GM19395 (cell line): ENCODE measurements at regions not wholly inside any gene's neighbourhood (a gene's known extent, or its start where the extent isn't known, plus 50 kb on each side); places are given as distances from the start of the nearest gene placed in this dataset.

ENCODE experiments used
- ATAC-seq: cut with Tn5 transposase; IDR thresholded peaks from one replicate; pipeline ENCODE4 v1.9.1; 2021; ENCODE audit warnings: mild to moderate bottlenecking, moderate library complexity; ENCODE audit not compliant: unreplicated experiment

DNA sequence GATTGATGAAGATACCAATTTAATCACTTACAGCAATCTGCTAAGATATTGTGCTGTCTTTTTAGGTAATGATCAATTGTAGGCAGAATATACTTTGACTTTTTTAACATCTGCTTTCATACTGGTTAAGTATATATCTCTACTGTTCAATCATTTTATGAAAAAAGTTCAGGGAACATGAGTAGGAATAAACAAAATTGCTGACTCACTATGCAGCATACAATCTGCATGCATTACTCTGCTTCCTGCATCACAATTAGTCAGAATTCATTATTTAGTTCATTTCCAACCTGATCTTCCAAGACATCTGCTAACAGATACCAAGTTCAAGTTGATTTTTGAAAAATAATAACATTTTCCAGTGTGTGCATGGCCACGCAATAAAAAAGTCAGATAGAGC lies 1430.4 kb upstream of the LRRTM1 start:
- ATAC-seq, result no peak

DNA sequence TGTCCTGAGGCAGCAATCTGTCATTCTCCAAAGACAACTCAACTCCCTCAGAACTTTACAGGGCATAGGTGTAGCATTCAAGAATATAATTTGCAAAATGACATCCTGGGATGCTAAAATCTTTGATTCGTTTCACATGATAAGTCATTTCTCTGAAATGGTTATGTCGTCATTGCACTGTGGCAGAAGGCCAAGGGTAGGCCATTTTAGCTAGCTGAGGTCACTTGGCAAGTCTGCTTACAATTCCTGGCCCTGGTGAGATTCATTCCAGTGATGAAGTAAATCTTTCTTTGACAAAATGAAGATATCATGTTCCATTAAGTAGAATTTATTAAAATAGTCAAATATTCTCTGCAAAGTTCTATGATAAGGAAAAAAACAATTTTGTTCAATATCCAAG lies 1410.3 kb upstream of the LRRTM1 start:
- no peak for ATAC-seq

DNA sequence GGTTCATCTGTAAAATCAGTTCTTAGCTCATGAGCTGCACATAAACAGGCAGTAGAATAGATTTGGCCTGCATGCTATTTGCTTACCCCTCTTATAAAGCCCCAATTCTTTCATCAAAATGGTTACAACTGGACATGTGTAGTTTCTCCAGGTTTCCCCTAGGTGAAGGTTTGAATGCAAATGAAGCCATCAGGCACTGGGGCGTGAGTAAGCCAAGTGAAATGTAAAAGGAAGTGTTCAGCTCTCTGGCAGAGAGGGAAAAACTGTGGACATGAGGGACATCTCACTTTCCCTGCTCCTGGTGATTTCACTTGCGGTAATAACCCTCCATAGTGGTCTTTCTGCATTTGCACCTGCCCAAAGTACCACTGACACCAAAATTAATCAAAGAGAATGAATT lies 1402.3 kb upstream of the LRRTM1 start:
- no peak for ATAC-seq

DNA sequence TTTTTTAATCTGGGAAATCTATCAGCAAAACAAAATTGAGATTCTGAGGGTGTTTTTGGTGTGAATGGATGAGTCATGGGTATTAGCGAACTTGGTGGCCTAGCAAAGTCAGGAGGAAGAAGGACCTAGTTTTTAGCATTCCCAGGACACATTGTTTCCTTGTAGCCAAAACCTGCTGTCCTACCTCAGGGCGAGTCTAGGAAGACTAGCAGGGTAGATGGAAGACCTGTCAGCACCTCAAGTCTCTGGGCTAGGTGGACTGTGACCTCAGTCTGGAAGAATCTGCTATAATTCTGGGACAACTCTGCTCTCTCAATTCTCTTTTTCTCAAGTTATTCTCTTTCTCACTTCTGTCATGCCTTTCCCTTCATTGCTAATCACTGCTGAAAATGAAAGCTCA lies 1399.3 kb upstream of the LRRTM1 start:
- ATAC-seq, result no peak

DNA sequence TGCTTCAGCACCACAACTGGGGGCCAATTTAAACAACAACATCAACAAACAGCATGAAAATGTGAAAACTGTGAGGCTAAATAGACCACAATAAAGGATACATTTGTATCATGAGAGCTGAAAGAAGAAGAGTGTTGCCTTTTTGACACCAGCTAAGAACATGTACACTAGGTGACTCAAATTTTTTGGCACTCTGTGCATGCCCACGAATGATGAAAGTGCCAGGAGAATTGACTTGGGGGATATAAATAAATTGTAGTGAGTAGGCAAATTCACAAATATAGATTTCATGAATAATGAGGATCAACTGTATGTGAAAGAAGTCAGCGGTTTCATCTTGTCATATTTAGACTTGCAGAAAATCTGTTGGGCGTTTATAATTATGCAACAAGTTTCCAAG lies 1388.0 kb upstream of the LRRTM1 start:
- ATAC-seq, result no peak

DNA sequence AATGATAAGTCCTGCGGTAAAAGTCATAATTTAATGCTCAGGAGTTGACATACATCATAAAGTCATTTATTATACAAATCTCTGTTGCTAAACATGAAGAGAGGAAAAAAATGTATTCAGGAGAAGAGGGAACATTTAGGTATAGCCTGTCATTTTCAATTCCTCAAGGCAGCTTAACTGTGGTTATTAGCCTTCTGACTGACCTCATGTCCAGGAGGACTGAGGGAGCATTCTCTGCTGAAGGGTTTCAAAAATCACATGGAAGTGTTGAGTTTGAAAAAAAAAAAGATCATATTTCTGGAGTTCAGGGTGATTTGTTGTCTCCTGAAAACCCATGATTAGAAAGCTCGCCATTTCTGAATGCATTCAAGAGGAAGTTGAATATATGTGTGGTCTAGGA lies 1371.1 kb upstream of the LRRTM1 start:
- no peak for ATAC-seq

DNA sequence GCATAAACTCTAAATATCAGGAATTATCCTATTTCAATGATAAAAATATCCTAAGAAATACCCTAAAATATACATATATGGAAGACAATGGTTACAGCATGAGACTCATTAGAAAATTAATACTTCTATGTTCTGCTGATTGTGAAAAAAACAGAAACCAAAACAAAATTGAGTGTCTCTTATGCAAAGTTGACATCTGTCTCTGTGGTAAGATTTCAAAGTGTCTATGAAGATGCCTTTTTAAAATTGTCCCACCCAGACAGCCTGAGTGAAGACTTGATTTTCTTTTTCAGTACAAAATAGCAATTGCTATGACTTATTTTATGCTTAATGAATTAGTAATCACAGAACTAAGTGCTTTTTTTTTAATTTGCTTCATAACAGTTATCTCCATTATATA lies 1368.4 kb upstream of the LRRTM1 start:
- no peak for ATAC-seq

DNA sequence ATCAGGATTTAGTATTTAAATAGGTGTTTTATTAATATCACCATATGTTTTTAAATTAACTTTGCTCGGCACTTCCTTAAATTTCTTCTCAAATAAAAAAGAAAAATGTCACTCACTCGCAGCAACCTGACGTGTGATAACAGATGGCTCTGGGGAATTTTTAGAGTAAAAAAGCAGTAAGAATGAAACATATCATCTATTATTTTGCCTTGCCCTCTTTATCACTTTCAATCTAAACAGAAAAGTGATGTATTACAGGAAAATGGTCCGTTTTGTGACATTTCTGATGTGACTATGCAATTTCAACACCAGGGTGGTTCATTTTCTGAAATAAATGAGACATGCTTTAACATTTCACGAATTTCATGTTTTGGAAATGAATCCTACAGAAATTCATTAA lies 1368.0 kb upstream of the LRRTM1 start:
- ATAC-seq, result no peak

DNA sequence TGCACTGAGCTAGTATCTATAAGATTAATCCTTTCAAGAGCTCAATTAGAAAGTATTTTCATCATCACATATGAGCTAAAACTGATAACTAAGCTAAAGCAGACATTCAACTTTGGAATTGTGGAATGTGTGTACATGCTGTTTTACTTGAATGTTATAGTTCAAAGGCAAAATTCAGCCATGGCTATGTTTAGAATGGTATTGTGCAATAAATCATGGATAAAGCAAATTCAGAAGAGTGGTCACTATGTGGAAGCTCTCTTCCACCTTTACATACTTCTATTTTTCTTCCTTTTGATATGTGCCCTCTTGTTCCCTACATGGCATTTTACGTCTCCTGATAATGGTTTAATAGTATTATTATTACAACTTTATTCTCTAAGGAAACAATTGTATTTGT lies 1366.3 kb upstream of the LRRTM1 start:
- ATAC-seq, result no peak

DNA sequence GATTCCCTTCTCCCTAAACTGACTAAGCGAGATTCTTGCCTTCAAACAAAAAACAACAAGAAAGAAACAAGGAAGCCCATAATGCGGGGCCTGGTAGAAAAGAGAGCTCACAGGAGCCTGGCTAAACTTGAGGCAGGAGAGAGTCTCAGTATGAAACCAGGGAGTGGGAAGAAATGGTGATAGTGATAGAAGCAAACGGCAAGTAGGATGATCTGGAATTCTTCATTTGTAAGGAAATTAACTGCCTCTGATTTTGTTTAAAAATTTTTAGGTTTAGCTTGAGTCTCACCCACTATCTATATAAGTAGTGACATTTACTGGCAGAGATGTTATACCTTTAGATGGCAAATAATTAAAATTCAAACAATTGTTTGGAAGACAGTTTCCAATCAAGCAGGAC lies 1356.5 kb upstream of the LRRTM1 start:
- no peak for ATAC-seq

DNA sequence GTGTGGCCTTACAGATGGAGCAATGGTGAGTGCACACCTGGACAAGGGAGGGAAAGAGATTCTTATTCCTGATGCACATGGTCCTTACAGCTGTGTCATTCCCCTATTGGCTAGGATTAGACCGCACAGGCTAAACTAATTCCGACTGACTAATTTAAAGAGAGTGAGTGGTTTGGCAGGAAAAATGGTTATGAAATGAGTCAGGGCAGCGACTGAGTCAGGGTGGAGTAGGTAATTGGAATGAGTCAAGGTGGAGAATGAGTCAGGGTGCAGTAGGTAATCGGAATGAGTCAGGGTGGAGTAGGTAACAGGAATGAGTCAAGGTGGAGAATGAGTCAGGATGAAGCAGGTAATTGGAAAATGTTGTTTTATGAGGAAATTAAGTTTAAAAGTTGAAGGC lies 1353.7 kb upstream of the LRRTM1 start:
- ATAC-seq, result no peak

DNA sequence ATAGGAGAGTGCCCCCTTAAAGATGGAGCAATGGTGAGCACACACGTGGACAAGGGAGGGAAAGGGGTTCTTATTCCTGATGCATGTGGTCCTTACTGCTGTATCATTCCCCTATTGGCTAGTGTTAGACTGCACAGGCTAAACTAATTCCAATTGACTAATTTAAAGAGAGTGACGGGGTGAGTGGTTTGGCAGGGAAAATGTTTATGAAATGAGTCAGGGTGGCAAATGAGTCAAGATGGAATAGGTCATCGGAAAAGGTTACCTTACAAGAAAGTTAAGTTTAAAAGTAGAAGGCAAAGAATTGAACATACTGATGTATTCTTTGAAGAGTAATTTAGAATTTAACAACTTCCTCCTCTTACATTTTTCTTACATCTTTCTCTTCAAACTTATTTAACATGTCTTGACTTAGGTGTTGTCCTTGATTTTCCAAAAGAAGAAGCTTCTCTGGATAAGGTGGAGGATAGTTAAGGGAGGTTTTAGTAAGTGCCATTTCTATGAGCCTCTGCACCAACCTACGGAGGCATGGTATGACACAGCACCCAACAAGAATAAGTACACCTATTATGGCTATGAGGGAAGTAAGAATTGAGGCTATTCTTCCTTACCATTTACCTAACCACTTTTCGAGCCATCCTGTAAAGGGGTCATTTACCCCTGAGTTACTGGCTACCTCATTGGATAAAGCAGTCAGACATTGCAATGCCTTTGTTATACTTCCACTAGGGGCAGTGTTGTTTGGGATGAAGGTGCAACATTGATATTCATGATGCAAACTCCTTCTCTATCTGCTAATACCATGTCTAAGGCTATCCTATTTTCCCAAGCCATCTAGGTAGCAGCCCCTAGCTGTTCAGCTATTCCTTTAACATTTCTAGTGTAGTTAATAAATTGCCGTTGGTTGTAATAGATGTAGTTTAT lies 1345.8 kb upstream of the LRRTM1 start:
- ATAC-seq, result no peak

DNA sequence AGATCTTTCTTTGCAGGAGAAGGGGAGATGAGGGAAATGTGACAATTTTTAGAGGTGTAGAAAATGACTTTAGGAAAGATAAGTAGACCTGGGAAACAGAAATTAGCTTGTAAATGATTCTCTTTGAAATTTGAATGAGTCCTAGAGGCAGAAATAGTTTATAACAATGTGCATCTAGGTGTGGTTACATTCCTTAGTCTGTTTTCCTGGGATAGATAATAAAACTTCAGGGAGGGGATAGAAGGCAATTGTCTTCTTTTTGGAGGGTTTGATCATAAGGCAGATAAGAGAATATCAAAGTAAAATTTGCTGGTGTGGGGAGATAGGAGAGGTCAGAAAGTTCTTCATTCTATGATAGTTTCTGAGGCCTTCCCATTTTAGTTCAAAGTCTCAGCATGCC lies 1344.3 kb upstream of the LRRTM1 start:
- ATAC-seq, result no peak

DNA sequence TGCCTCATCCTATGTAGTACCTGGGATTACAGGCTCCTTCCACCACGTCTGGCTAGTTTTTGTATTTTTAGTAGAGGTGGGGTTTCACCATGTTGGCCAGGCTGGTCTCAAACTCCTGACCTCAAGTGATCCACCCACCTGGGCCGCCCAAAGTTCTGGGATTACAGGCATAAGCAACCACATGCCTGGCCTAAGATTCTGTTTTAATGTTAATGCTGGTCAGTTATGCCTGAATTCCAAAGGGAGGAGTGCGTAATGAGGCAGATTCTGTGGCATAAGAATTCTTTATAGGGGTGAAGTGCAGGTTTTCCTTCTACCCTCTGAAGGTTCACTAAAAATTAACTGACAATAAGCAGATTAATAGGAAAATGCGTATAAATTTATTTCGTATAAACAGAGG lies 1343.8 kb upstream of the LRRTM1 start:
- ATAC-seq, result no peak

DNA sequence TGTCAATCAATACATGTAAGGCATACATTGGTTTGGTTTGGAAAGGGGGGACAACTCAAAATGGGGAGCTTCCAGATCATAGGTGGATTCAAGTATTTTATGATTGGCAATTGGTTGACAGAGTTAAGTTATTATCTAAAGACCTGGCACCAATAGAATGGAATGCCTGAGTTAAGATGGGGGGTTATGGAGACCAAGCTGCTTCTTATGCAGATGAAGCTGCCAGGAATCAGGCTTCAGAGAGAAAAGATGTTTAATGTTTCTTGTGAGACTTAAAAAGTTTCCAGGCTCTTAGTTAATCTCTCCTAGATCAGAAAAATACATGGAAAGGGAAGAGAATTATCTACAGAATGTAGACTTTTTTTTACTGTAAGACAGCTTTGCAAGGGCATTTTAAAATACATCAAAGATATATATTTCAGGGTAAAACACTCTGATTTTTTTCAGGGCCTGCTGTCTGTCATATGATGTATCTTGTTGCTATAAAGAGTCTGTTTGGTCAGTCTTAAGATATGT lies 1343.2 kb upstream of the LRRTM1 start:
- ATAC-seq, result no peak

DNA sequence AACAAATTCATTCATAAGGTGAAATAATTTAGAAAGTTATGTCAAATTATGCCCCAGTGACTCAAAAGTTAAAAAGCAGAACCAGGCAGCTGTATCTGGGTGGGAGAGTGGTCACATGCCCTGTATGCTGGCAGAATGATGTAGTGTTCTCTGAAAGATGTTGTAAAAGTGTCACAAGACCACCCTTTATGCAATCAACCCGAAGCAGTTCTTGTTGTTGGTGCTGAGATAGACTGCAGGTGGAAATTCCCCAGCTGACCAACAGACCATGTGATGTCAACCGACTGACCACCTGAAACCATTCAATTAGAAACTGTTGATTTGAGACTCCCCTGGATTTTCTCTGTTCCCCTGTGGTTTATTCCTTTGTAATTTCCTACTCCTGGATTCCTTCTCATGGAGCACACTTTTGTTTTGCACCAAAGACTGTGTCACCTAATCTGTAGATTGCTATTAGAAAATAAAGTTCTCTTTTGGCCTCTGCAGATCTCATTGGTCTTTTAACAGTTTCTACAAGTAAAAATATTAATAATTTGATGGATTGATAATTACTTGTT lies 1341.3 kb upstream of the LRRTM1 start:
- ATAC-seq, result no peak

DNA sequence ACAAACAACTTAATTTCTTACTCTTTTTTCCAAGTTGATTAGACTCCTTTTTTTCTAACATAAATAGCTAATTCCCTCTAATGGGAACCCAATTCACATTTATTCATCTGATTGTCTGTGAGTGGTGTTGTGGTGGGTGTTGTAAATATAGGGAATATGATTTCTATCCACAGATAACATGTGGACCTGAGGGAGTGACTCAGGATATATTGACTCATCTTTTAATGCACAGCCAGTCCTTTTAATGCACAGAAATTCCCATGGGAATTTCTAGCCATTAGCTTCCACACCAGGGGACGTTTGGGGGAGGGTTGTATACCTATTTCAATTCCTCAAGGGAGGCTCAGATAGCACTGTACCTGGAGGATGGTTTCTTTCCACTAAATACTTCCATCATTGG lies 1339.6 kb upstream of the LRRTM1 start:
- no peak for ATAC-seq

DNA sequence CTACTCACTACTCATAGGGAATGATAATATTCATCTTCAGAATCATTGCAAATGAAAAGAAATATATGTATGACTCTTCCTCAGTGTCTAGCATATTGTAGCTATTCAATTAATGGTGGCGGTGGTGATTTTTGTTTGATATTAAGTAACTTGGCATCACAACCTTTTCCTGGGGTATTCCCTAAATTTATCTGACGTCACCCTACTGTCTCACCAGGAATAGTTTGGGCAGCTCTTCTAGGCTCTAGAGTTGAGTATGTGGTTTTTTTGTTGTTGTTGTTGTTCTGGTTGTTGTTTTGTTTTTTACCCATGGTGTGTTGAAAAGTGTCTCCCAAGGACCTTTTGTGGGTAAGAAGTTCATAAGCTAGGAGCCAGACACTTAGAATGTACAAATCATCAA lies 1320.3 kb upstream of the LRRTM1 start:
- no peak for ATAC-seq

DNA sequence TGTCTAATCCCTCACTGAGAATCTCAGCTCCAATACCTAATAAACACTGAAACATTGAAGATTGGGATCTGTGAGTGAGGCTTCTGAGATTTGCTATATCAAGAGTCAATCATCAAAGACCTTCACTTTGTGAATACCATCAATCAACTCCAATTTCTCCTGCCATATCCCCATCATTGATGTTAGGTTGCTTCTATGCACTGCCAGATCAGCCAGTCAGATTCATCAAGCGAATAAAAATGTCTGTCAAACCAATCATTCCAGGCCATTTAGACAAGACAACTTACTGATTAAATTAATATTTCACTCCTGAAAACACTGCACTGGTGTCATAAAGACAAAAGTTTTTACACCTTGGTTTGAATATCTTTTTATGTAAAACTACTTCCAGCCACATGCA lies 1295.5 kb upstream of the LRRTM1 start:
- ATAC-seq, result no peak

DNA sequence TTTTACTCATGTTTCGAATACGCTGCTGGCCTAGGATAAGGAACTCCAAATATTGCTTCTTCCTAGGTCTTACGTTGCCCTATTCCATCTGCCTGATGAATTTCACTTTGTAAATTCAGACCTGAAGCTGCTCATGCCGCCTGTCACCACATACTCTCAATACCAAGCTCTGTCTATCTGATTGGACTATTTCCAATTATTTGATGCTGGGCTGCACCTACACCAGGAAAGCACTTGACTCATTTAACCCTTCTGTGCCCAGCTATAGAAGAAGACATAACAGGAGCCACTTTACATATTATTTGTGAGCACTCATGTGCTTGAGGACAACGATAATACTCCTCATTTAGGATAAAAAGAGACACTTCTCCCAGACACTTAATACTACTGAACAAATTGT lies 1293.9 kb upstream of the LRRTM1 start:
- ATAC-seq, result no peak

DNA sequence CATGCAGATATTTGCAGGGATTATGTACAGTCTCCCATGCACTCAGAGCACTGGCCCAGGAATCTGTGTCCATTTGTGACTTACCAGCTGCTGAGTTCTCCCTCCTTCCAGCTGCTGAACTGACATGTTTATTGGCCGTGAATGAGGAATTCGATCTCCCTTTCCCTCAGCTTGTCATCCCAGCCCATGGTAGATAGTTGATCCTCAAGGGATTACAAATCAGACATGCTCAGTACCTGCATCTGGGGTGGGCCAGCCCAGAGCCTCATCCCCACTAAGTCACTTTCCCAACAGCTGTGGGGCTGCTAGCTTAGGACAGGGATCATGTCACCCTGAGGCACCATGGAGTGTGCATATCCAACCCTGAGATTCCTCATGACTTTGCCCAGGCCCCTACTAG lies 1284.9 kb upstream of the LRRTM1 start:
- no peak for ATAC-seq

DNA sequence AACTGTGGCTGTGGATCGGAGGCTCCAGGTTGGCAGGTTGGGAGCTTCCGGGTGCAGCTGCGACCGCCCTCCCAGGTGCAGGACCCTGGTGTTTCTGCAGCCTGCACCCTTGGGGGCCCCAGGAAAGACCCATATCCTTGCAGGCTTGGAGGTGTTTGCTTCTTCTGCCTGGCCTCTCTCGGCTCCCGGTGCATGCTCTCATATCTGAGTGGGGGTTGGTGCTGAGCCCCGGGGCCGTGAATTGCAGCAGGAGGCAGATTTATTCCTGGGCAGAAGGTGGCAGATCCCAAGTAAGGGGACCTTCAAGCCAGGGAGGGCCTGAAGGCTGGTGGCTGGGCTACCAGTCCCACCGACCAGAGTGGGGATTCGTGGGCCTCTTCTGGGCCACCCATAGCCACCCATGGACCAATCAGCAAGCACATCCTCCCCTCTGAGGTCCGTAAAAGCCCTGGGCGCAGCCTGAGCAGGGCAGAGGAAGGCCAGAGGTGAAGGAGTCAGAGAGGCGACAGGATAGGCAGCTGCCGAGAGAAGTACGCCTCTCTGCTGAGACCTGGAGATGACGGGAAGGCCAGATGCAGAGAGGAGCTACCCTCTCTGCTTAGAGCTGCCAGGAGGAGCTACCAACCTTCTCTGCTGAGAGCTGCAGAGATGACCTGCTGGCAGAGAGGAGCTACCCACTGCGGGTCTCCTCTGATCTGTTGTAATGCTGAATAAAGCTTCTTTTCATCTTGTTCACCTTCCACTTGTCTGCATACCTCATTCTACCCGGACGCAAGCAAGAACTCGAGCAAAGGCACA lies 1279.0 kb upstream of the LRRTM1 start:
- no peak for ATAC-seq
